ENCODE measurements at regions not wholly inside any gene's neighbourhood (a gene's known extent, or its start where the extent isn't known, plus 50 kb on each side); places are given as distances from the start of the nearest gene placed in this dataset.
"Not testable (repeated sequence)": the region's sequence is repeated elsewhere in the genome, so short reads cannot be mapped to it uniquely, and the experiment has no call there.

DNA sequence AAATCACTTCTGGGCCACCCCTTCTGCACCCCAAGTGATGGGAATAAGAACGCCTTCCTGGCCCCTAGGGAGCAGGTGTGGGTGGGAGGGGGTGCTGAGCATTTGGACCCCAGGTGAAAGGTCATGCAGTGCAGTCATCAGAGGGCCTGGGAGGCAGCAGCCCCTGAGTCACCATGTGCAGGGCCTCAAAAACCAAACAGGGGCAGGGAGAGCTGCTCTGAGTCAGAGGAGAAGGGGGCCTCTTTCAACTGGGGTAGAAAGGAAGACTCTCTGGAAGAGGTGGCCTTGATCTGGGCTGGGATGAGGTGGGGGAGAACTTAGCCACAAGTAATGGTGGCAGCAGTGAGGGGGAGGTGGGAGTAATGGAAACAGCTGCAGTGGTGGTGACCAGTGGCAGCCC lies 164.3 kb downstream of the BUB3 start:
- DNase-seq (ENCODE audit: low spot score), result no peak

DNA sequence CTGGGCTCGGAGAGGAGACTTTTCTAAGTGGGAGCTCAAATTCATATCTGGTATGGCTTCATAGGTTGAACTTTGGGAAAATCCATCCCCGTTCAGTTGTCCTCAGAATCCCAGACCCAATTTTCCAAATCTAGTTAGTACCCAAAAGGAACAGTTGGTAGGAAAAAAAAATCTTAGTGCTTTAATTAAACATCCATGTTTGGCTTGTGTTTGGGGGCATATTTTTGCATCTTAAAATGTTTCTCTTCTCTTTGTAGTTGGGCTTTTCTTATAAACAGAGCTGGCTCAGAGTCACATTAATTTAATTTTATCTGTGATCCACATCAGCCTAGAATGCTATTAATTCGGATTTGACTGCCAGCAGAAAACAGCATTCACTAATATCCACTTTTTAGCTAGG lies 165.9 kb downstream of the BUB3 start:
- DNase-seq (ENCODE audit: low spot score), result no peak

DNA sequence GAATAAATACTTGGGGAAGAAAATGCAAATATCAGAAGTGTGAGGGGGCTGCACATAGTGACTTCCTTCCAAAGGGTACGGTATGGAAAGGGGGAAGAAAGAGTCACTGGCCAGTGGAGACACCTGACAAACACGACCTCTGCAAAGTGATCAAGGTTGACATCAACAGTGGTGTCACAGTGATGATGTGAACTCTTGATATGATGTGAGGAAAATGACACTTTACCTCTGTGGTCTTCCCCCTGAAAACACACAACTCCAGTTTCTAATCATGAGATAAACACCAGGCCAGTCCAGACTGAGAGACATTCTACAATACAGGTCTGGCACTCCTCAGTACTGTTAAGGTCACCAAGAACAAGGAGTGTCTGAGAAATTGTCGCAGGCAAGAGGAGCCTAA lies 169.7 kb downstream of the BUB3 start:
- no peak for DNase-seq (ENCODE audit: low spot score)

DNA sequence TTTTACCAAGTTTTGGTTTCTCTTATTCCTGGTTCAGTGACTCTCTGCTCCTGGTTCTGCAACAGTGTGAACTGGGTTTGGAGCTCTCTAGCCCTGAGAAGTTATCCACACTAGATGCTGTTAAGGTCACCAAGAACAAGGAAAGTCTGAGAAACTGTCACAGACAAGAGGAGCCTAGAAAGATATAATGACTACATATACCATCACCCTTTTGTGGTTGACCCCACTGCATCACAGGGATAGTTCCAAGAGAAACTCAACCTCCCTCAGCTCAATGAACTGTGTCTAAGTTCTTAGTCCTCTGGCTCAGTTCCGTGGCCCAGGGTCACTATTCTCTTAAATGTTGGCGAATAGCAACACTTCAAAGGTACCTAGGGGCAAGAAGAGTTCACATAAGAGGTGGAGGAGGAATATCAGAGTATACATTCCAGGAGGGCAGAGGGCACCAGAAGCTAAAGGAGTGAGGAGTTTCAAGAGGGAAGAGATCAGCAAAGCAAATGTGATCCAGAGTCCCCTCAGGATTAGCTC lies 171.5 kb downstream of the BUB3 start:
- DNase-seq (ENCODE audit: low spot score), result no peak

DNA sequence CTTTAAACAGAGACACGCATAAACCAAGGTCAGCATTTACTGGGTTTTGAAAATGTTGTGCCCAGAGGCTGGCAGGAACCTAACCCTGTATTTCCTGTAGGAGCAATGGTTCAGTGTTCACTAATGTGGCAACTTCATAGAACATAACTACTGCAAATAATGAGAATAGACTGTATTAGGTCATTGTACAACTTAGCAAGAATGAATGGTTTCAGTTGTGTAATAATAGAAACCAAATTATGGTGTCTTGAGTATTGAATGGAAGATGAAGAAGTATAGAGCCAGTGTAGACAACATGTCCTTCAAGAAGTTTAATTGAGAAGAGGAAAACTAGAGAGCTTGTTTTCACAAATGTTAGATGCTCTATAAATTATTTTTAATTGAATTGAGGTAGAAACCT lies 172.5 kb downstream of the BUB3 start:
- no peak for DNase-seq (ENCODE audit: low spot score)

DNA sequence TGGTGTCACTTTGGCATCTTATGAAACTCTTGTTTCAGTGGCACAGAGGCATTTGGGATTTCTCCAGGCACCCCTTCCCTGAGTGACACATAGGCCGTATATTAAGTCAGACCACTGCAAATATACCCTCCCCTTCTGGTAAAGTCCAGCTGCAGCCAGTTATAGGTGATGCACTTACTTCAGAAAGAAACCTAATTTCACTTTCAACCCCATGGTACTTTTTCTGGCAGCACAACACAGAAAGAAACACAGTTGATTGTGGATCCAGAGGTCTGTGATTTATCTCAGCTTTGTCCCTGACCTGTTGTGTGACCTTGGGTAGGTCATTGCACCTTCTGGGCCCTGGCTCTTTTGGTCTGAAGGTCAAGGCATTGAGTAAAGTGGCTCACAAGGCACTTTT lies 173.2 kb downstream of the BUB3 start:
- DNase-seq (ENCODE audit: low spot score), result no peak

DNA sequence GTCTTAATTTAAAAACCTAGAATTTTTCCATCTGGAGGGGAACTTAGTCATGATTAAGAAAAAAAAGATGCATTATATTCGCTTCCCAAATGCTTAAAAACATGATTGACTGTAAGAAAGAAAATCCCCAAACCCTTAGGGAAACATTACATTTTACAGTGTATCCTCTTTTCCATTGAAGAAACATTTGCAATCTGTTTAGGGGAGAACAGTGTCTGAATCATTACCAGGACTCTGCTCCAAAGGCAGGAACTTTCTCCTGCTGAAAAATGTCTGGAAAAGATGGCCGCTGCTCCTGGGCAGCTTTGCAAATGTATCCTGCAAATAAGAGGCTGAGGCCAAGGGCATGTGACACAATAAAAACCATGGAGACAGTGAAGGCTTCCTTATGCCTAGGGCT lies 173.7 kb downstream of the BUB3 start:
- DNase-seq (ENCODE audit: low spot score), result no peak

DNA sequence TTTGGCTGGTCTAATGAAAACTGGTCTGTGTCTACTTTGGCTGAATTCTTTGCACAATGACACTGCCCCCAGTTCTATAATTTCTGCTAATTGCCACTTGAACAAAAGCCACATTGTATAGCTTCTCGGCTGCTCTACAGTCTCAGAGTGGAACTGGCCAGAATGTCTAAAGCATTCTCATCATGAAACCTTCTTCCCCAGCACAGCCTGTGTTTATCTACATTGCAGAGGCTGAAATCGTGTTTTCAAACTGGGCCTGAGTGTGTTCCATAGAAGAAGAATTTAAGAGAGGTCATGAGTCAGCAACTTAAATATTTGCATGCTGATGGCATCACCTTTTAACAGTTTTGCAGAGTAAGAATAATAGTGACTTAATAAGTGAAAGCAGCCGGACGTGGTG lies 177.2 kb downstream of the BUB3 start:
- no peak for DNase-seq (ENCODE audit: low spot score)

DNA sequence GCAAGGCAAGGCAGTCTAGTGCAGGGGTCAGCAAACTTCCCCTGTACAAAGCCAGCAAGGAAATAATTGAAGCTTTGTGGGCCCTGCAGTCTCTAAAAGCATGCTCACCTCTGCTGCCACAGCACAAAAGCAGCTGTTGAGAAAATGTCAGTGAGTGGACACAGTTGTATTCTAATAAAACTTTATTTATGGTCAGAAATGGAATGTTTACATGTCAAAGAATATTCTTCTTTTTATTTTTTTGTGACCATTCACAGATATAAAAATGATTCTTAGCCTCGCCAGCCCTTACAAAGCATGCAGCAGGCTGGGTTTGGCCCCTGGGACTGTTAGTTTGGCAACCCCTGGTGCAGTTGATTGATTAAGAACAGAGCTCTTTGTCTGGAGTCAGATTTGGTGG lies 192.4 kb downstream of the BUB3 start:
- DNase-seq (ENCODE audit: low spot score), result no peak

DNA sequence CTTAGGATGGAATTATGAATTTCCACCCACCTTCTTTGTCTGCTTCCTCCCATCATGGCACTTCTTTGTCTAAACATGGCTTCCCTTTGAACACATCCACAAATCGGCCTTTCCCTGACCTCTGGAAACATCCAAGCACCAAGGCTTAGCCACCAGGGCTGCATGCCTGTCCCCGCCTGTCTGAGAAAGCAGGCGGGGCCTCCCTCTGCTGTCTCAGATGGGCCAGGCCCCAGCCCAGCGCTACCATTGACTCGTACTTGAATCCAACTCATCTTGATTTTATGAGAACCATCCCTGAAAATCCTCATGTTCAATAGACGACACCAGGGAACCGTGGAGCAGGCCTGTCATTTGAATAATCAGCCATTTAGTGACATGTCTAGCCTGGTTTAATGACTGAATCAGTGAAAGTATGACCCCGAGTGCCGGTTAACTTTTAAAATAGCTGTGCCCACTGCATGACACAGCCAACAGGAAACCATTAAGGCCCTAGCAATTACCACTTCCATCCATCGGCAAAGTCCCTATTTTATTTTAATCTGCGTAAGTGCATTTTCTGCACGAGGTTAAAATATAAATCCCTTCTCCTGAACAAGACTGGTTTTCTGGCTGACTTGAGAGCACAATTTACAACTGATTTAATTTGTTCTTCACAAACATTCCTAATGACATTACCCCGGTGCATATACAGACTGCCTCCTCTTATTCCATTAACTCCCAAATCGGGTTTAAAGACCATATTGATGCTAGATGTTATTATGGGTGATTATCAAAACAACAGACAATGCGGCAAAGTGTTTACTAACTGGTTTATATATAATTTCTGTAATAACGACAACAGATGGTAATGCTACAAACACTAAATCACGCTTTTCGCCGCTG lies 194.7 kb downstream of the BUB3 start:
- DNase-seq (ENCODE audit: low spot score), result no peak

DNA sequence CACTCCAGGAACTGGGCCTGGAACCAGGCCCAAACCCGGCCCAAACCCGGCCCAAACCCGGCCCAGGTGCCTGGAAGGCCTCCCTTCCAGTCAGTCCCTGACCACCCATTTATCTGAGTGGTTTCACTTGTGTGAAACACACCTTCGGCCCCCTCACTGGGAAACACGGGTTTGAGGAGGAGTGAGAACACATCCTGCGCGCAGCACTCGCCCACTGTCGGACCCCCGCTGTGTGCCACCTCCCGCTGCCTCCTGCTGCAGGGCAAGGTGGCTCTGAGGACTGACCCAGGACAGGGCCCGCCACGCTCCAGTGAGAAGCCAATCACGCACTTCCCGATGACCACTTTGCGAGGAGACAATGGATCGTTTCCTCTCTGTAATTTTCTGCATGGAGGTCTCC lies 197.5 kb downstream of the BUB3 start:
- no peak for DNase-seq (ENCODE audit: low spot score)

DNA sequence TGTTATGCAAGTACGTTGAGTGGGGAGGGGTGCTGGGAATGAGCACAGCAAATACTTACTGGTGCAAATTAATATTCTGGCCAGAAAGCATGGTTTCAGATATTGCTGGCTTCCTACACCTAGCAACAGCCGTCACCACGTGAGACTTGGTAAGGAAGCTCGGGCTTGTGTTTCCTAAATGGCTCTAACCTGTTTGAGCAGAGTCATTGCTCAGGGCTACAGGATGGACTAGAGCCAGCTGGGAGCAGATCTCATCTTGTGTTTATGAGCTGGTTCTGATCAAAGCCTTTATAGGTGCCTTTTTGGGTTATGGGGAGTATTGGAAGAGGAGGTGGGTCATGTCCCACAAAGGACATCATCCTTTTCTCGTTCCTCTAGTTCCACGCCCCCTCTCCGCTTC lies 200.3 kb downstream of the BUB3 start:
- no peak for DNase-seq (ENCODE audit: low spot score)

DNA sequence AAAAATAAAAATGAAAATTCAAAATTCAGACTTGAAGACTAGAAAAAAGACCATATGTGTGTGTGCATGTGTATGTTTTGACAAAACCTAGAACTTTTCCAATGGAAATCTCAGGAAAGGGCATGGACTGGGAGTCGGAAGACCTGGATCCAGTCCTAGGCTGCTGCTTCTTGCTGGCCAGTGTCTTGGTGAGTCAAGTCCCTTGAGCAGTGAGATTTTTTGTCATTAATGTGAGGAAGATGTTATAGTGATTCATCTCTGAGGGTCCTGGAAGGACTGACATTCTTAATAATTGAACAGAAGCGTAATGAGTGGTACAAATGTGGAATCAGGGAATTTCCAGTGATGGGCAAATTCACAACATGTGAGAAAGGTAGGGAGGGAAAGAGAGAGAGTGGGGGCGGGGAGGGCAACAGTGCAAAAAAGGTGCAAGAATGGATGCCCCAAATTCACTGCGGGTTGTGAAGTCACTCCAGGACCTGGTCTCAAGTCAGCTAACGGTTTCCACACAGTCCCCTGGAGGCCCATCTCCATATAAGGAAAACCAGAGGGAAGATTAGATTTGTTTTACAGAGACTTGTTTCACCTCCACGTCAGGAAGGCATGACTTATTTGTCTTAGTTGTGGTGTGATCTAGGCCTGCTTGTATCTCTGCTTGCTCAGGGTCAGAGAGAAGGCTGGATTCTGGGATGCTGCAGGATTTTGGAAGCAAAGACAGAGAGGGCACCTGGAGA lies 201.7 kb downstream of the BUB3 start:
- no peak for DNase-seq (ENCODE audit: low spot score)

DNA sequence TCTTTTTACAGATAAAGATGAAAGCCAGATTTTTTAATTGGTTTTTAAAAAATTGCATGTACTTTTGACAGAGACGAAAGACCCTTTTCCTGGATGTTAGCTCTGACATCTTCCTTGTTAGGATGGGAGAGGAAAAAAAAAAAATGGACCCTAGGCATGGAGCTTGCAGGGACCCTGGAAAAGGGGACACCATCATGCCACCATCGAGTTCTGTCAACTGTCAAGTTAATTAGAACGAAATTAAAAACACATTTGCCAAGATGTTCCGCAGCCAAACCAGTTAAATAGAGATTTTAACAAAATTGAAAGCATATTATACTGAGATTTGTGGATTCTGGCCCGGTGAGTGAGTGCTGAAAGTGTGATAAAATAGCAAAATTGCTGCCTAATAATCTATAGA lies 202.6 kb downstream of the BUB3 start:
- DNase-seq (ENCODE audit: low spot score), result no peak

DNA sequence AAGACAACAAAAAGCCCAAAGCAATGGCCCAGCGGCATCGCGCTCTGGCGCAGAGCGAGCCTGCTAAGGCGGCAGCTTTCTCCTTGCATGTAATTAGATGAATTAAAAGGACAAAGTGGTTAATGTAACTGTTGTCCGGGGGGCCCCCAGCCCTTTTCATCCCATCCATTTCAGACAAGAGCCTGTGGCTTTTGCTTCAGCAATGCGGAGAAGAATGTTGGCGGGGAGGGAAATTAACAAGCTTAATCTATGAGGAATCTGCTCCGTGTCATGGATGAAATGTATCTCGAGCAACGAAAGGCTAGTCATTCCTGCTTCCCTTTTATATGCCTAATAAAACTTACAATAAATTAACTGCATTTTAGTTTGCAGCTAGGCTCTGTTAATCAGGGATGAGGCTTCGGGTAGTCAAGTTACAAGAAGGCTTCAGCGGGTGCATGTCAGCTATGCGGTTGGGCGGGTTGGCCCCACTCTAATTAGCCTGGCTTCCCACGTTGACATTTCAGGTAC lies 203.3 kb downstream of the BUB3 start:
- no peak for DNase-seq (ENCODE audit: low spot score)

DNA sequence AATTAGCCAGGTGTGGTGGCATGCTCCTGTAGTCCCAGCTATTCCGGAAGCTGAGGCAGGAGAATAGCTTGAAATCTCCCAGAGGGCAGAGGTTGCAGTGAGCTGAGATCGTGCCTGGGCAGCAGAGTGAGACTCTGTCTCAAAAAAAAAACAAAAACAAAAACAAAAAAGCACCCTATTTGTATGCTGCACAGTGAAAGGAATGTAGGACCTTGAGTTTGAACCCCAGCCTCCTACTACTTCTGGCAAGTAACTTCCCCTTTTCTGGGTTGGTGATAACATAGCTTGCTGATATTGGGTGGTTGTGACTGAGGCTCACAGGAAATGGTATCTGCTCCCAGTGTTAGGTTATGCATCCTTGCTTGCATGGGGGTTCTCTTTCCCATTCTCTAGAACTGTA lies 205.3 kb downstream of the BUB3 start:
- no peak for DNase-seq (ENCODE audit: low spot score)

DNA sequence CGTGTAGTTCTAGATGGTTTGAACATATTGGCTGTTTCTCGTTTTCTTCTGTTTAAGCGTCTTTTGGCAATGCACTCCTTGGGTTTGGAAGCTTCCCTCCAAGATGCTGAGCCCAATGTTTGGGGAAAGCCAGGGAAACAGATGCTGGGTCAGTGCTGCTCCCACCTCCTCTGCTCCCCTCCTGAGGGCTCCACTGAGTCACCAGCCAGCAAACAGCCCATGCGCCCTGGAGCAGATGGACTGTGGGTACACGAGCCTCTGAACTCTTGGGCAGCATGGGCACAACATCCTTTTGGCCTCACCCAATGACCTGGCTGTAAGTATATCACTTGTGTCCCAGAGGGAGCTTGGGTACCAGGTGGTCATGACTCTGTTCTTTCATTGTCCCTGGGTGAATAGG lies 207.6 kb downstream of the BUB3 start:
- no peak for DNase-seq (ENCODE audit: low spot score)

DNA sequence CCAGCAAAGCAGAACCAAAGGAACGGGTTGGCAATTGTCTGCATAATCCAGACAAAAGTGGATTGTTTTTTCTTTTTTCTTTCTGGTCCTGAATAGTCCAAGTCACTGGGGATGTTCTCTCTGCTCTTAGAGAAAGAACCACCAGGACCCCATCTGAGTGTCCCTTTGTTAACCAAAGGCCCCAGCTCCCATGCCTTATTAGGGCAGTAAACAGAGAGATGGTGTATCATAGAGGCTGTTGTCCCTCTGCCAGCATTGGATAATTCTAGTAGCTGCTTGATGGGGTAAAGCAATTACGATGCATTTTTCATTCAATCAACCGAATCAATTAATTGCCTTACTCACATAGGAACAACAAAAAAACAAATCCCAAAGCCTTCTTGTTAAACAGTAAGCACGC lies 213.0 kb downstream of the BUB3 start:
- no peak for DNase-seq (ENCODE audit: low spot score)

DNA sequence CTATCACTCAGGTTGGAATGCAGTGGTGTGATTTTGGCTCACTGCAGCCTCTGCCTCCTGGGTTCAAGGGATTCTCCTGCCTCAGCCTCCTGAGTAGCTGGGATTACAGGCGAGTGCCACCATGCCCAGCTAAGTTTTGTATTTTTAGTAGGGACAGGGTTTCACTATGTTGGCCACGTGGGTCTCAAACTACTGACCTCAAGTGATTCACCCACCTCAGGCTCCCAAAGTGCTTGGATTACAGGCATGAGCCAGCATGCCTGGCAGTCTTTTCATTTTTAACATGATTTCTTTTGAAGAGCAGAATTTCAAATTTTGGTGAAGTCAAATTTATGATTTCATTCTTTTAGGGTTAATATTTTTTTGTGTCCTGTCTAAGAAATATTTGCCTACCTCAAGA lies 217.4 kb downstream of the BUB3 start:
- DNase-seq (ENCODE audit: low spot score), result not testable (repeated sequence)

DNA sequence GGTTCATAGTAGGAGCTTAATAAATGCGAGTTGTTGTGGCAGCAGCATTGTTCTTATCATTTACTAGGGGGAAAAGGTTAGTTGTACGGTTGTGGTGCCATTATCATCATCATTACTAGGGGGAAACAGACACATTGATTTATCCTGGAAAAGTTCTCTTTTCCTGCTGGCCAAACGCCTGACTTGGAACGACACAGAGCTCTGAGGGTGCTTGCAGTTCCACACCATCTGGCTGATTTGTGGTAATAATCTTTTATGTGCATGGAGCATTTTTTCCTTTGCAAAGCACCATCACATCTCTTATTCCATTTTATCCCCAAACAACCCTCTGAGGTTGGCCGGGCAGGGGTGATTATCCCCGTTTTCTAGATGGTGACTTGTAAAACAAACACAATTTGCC lies 219.4 kb downstream of the BUB3 start:
- DNase-seq (ENCODE audit: low spot score), result no peak

DNA sequence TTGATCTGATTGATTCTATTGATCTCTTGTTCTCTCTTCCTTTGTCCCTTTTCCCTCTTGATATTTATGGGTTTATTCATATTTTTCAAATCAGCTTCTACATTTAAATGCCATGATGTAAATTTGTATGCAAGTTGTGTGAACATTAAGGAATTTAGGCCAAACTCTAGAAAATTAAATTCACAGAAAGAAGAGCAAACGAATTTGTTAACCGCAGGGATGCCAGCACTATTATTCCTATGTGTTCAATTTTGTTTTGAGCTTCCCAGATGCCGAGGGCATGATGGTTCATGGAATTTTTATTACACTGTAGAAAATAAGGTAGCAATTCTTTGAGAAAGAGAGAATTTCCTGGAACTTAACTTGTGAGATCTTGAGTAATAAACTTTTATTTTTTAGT lies 220.9 kb downstream of the BUB3 start:
- no peak for DNase-seq (ENCODE audit: low spot score)

DNA sequence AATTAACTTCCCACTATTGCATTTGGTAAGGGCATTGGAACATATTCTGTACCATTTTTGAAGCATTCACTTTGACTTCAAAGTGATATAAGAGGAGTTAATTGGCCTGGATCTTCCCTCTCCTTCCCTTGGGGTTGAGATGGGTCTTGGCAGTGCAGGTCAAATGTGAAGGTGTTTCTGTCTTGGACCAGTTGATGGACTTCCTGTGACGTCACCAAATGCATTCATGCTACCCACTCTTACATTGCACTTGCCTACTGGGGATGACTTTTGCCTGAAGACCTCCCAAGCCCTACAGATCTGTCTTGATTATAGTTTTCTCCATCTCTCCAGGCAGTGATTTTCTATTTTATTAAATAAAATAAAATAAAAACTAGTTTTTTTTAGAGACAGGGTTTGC lies 221.5 kb downstream of the BUB3 start:
- no peak for DNase-seq (ENCODE audit: low spot score)

DNA sequence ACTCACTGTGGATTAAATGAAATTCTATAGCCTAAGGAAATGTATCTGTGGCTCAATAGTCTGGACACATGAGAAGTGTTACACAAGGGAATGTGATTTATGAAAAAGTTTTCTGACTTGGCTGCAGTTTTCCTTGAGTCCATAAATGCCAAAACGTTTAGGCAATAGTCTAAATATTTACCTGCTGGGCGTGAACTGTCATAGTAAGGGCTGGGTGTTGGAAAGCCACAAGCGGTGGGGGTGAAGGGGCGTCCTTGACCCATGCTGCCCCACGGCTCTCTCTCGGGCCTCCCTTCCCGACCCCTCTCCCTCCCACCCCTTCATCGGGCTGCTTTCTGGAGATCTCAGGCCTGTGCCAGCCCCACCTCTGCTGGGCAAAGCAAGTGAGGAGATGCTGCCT lies 223.7 kb downstream of the BUB3 start:
- no peak for DNase-seq (ENCODE audit: low spot score)
